ENCODE measurements at regions not wholly inside any gene's neighbourhood (a gene's known extent, or its start where the extent isn't known, plus 50 kb on each side); places are given as distances from the start of the nearest gene placed in this dataset.

DNA sequence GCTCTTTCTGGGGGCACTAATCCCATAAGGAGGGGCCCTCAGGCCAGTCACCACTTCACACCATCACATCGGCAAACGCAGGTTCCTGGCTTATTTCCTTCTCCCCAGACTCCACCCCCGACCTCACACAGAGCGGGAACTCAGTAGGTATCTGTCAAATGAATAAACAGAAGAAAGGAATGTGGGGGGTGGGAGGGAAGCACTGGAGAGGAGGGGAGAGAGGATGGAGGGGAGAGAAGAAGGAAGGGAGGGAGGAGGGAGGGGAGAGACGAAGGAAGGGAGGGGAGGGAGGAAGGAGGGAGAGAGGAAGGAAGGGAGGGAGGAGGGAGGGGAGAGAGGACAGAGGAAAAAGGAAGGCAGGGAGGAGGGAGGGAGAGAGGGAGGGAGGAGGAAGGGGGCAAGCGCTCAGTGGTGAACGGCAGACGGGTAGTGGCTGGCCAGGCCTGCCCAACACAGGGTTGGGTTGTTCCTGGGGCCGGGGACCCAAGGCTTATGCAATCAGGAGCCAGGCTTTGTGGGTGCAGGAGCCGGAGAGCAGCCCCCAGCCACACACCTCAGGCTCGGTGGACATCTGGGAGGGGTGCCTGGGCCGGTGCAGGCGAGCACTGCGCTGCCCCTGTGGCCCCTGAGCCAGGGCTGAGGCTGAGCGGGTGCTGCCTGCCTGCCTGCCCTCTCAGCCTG, 52.6 kb upstream of the FBRSL1 start:
- TF ChIP-seq, protein P1, sequence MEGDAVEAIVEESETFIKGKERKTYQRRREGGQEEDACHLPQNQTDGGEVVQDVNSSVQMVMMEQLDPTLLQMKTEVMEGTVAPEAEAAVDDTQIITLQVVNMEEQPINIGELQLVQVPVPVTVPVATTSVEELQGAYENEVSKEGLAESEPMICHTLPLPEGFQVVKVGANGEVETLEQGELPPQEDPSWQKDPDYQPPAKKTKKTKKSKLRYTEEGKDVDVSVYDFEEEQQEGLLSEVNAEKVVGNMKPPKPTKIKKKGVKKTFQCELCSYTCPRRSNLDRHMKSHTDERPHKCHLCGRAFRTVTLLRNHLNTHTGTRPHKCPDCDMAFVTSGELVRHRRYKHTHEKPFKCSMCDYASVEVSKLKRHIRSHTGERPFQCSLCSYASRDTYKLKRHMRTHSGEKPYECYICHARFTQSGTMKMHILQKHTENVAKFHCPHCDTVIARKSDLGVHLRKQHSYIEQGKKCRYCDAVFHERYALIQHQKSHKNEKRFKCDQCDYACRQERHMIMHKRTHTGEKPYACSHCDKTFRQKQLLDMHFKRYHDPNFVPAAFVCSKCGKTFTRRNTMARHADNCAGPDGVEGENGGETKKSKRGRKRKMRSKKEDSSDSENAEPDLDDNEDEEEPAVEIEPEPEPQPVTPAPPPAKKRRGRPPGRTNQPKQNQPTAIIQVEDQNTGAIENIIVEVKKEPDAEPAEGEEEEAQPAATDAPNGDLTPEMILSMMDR (conservative IDR thresholded peaks at IDR 0.05), result no peak
- no peak; the same call in 1 of the 2 replicates for TF ChIP-seq EZH2 (IDR thresholded peaks at IDR 0.05; ENCODE audit: low read depth)
